AG04450 (cell line): ENCODE measurements at regions not wholly inside any gene's neighbourhood (a gene's known extent, or its start where the extent isn't known, plus 50 kb on each side); places are given as distances from the start of the nearest gene placed in this dataset.
"Not testable (repeated sequence)": the region's sequence is repeated elsewhere in the genome, so short reads cannot be mapped to it uniquely, and the experiment has no call there.

Experiments used
- CTCF ChIA-PET: fragments of 300-600, 350-600 bp; formaldehyde crosslinking; extraction: SDS; loops from one replicate; lab custom pipeline; 2022; ENCODE audit warnings: antibody characterized with exemption, inconsistent platforms; lab: Charles Lee
- POLR2A ChIA-PET: fragments of 350-600 bp; formaldehyde crosslinking; extraction: SDS; loops from one replicate; lab custom pipeline; 2021; ENCODE audit warnings: antibody characterized with exemption, inconsistent platforms; lab: Yijun Ruan, JAX
- DNase-seq: peaks from one replicate; pipeline ENCODE4 v3.0.0-alpha.2; 2011; ENCODE audit warnings: low read depth, low spot score
- H3K27ac ChIP-seq: one replicate; pipeline ENCODE4 v1.5.1; 2012; ENCODE audit warnings: low read depth, low read length, control low read depth
- H3K27me3 ChIP-seq: one replicate; pipeline ENCODE4 v1.6.0; 2012; ENCODE audit warnings: low read length; ENCODE audit not compliant: control insufficient read depth, insufficient read depth
- H3K4me3 ChIP-seq: 2 replicates; pipeline ENCODE4 v1.5.1; 2011; ENCODE audit warnings: mild to moderate bottlenecking, low read depth, low read length, control low read depth
- H3K9me3 ChIP-seq: 2 replicates; pipeline ENCODE4 v1.5.1; 2012; ENCODE audit warnings: low read length; ENCODE audit not compliant: control insufficient read depth, insufficient read depth
- CTCF ChIP-seq: IDR thresholded peaks from 2 replicates; pipeline ENCODE4 v1.5.1; 2011; ENCODE audit warnings: low read depth, low read length, control low read depth, inconsistent platforms

- Histone ChIP-seq H3K4me3 (no peak overlapping the region), H3K27ac (no peak overlapping the region), H3K9me3 (no peaks in the 10 kb centered on the region), H3K27me3 (no peaks in the 10 kb centered on the region)
- POLR2A ChIA-PET = no interaction called here
- no peak for DNase-seq
- CTCF ChIA-PET = no interaction called here
- no peak for TF ChIP-seq CTCF
These were observed 133.4 kb upstream of the PGR start for GRCh38 chr11:101262995-101263394.

GRCh38 chr11:101262258-101262657 lies 132.6 kb upstream of the PGR start:
- Histone ChIP-seq H3K9me3 (no peaks in the 10 kb centered on the region), H3K4me3 (no peak overlapping the region), H3K27ac (no peak overlapping the region), H3K27me3 (no peaks in the 10 kb centered on the region)
- DNase-seq = no peak
- ChIA-PET POLR2A (no interaction called here), CTCF (no interaction called here)
- TF ChIP-seq CTCF = no peak

DNA sequence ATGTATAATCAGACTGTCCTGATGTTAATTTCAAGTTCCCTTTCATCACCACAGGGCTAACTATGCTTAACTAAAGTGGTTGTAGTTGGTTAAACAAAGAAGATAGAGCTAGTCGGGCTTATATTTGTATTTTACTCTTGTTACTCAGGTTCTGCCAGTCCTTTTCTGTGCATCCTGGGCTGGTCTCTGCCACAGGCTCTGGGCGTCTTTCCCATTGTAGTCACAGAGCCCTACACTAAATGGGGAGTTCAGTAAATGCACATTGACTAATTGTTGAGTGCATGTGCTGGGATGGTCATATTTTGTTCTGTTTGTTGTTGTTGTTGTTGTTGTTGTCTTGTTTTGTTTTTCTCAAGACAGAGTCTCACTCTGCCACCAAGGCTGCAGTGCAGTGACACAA lies 125.4 kb upstream of the PGR start:
- ChIA-PET POLR2A (no interaction called here), CTCF (no interaction called here)
- H3K27me3 ChIP-seq = no peaks in the 10 kb centered on the region
- no peaks in the 10 kb centered on the region for H3K9me3 ChIP-seq
- DNase-seq = no peak
- H3K4me3 ChIP-seq = no peak overlapping the region
- H3K27ac ChIP-seq = no peak overlapping the region
- TF ChIP-seq CTCF = no peak

- Histone ChIP-seq H3K27me3 (no peaks in the 10 kb centered on the region), H3K27ac (no peak overlapping the region), H3K9me3 (no peaks in the 10 kb centered on the region), H3K4me3 (no peak overlapping the region)
- no peak for TF ChIP-seq CTCF
- ChIA-PET CTCF (no interaction called here), POLR2A (no interaction called here)
- no peak for DNase-seq
These were observed 124.4 kb upstream of the PGR start for GRCh38 chr11:101254037-101254436.

- H3K27me3 ChIP-seq, H3K9me3 ChIP-seq, DNase-seq, H3K27ac ChIP-seq, H3K4me3 ChIP-seq, POLR2A ChIA-PET: not testable (repeated sequence)
- CTCF ChIA-PET = interaction anchor here (0.6 kb wide), 1 partner anchor 1058 kb away, joined by 3 read pairs; no protein-coding TSS in a partner anchor
These were observed 116.0 kb upstream of the PGR start for GRCh38 chr11:101245635-101246034.

DNA sequence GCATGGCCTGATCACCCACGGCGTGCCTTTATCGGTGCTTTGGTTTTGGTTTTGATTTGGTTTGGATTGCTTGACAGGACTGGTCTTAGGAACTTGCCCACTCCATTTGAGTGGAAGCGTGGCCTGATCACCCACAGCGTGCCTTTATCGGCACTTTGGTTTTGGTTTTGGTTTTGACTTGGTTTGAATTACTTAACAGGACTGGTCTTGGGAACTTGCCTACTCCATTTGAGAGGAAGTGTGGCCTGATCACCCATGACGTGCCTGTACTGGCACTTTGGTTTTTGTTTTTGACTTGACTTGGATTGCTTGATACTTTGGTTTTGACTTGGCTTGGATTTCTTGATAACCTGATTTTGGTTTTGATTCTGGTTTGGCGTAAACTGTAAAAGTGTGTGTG lies 115.5 kb upstream of the PGR start:
- H3K4me3 ChIP-seq, DNase-seq, H3K9me3 ChIP-seq, H3K27me3 ChIP-seq, POLR2A ChIA-PET, H3K27ac ChIP-seq: not testable (repeated sequence)
- CTCF ChIA-PET = interaction anchor here (0.6 kb wide), 1 partner anchor 1058 kb away, joined by 3 read pairs; no protein-coding TSS in a partner anchor
